Left ventricle myocardium superior (tissue), 1 donor: ENCODE measurements at regions not wholly inside any gene's neighbourhood (a gene's known extent, or its start where the extent isn't known, plus 50 kb on each side); places are given as distances from the start of the nearest gene placed in this dataset.

Experiments
- ATAC-seq: fragments of 200-7000 bp; cut with Tn5 transposase; one replicate; pipeline ENCODE4 v1.9.1; 2020; ENCODE audit warnings: mild to moderate bottlenecking, moderate library complexity
- DNase-seq: peaks from one replicate; pipeline ENCODE4 v3.0.0-alpha.2; 2020
- intact Hi-C: fragments of 100-400 bp; cut with micrococcal nuclease; formaldehyde crosslinking; loops from one replicate; pipeline ENCODE4 v1.11.0; 2022
- donor health status: DM: no; HTN: yes; CAD: no; lungs with severe emphysema.

- no peak for ATAC-seq
- intact Hi-C loops, result no loop called here
- DNase-seq, result no peak
Measured at GRCh38 chr4:149870008-149870407, 54.4 kb upstream of the IQCM start.

GRCh38 chr4:149881744-149882143, 66.1 kb upstream of the IQCM start:
- ATAC-seq, result peak; percentile 69

GRCh38 chr4:149882251-149882650, 66.6 kb upstream of the IQCM start:
- DNase-seq (no peak), ATAC-seq (no peak)
- intact Hi-C loops, result no loop called here

More at GRCh38 chr4:149881744-149882143, 66.1 kb upstream of the IQCM start:
- intact Hi-C loops, result no loop called here
- no peak for DNase-seq

GRCh38 chr4:149884046-149884445, 68.4 kb upstream of the IQCM start:
- ATAC-seq (peak; percentile 92), DNase-seq (peak; percentile 52)
- intact Hi-C loops, result no loop called here

GRCh38 chr4:149884529-149885181, 69.0 kb upstream of the IQCM start:
- peak; percentile 24 for ATAC-seq

GRCh38 chr4:149885896-149886295, 70.3 kb upstream of the IQCM start:
- ATAC-seq (no peak), DNase-seq (no peak)
- intact Hi-C loops, result no loop called here

More at GRCh38 chr4:149884529-149885181, 69.0 kb upstream of the IQCM start:
- no peak for DNase-seq
- intact Hi-C loops, result no loop called here

GRCh38 chr4:149886786-149887490, 71.3 kb upstream of the IQCM start:
- intact Hi-C loops, result no loop called here
- DNase-seq, result no peak
- no peak for ATAC-seq

GRCh38 chr4:149889991-149890390, 74.3 kb upstream of the IQCM start:
- intact Hi-C loops, result no loop called here
- DNase-seq, result no peak
- ATAC-seq, result no peak

GRCh38 chr4:149890531-149890930, 74.9 kb upstream of the IQCM start:
- intact Hi-C loops, result no loop called here
- DNase-seq (no peak), ATAC-seq (no peak)

- no peak for DNase-seq
- no peak for ATAC-seq
- intact Hi-C loops, result no loop called here
Measured at GRCh38 chr4:149891426-149891825, 75.8 kb upstream of the IQCM start.

- ATAC-seq (peak; percentile 25), DNase-seq (no peak)
- intact Hi-C loops, result loop anchor here (5.0 kb wide), 1 partner anchor 524 kb away; no protein-coding TSS in a partner anchor
Measured at GRCh38 chr4:149896432-149896831, 80.8 kb upstream of the IQCM start.

- intact Hi-C loops, result loop anchor here (5.0 kb wide), 1 partner anchor 525 kb away; no protein-coding TSS in a partner anchor
- ATAC-seq, result peak; percentile 37
- no peak for DNase-seq
Measured at GRCh38 chr4:149897783-149898182, 82.1 kb upstream of the IQCM start.

GRCh38 chr4:149901128-149901527, 85.5 kb upstream of the IQCM start:
- DNase-seq, result no peak
- no peak for ATAC-seq
- intact Hi-C loops, result no loop called here

GRCh38 chr4:149902242-149902641, 86.6 kb upstream of the IQCM start:
- intact Hi-C loops, result no loop called here
- ATAC-seq, result no peak
- no peak for DNase-seq

- intact Hi-C loops, result no loop called here
- ATAC-seq, result no peak
- no peak for DNase-seq
Measured at GRCh38 chr4:149910177-149910576, 94.5 kb upstream of the IQCM start.

GRCh38 chr4:149910604-149911350, 95.1 kb upstream of the IQCM start:
- no peak for ATAC-seq

GRCh38 chr4:149911354-149911753, 95.7 kb upstream of the IQCM start:
- intact Hi-C loops, result no loop called here
- ATAC-seq (no peak), DNase-seq (no peak)

More at GRCh38 chr4:149910604-149911350, 95.1 kb upstream of the IQCM start:
- intact Hi-C loops, result no loop called here
- no peak for DNase-seq

GRCh38 chr4:149912000-149912399, 96.4 kb upstream of the IQCM start:
- DNase-seq (no peak), ATAC-seq (no peak)
- intact Hi-C loops, result no loop called here

- no peak for DNase-seq
Measured at GRCh38 chr4:149914119-149915115, 98.8 kb upstream of the IQCM start.

More at GRCh38 chr4:149914119-149915115, 98.8 kb upstream of the IQCM start:
- intact Hi-C loops, result no loop called here
- ATAC-seq, result peak; percentile 53
